C4-2B (cell line): ENCODE measurements at regions not wholly inside any gene's neighbourhood (a gene's known extent, or its start where the extent isn't known, plus 50 kb on each side); places are given as distances from the start of the nearest gene placed in this dataset.

Experiments
- CTCF ChIP-seq: fragments of 450-650 bp; conservative IDR thresholded peaks from 2 replicates; pipeline ENCODE4 v1.5.1; 2017; ENCODE audit warnings: mild to moderate bottlenecking
- ZFX ChIP-seq: fragments of 450-650 bp; IDR thresholded peaks from 2 replicates; pipeline ENCODE4 v1.6.1; 2017

- TF ChIP-seq CTCF (no peak), ZFX (no peak)
Observed at GRCh38 chr1:108048301-108049177, 83.6 kb upstream of the VAV3 start.
